Heart left ventricle (tissue), 13 donors: ENCODE measurements at regions not wholly inside any gene's neighbourhood (a gene's known extent, or its start where the extent isn't known, plus 50 kb on each side); places are given as distances from the start of the nearest gene placed in this dataset.

Experiments used
- CTCF ChIP-seq, 12 donors: fragments of 200-600 bp; sonication (generic) in 4 of 12; IDR thresholded peaks; one replicate each; pipeline versions ENCODE4 v1.5.0 to v1.8.0; 2018 to 2022; ENCODE audit warnings: antibody characterized with exemption in 12 of 12, mild to moderate bottlenecking in 5 of 12
- POLR2A ChIP-seq, 2 donors: fragments of 450-650 bp; IDR thresholded peaks; one replicate each; pipeline ENCODE4 v1.6.1; 2017; ENCODE audit warnings: antibody characterized with exemption in 2 of 2, mild to moderate bottlenecking in 2 of 2, moderate library complexity in 2 of 2
- donor health status: ischemic (EF 13 %, LVEDD 7.1; RV severe dilation, severe dysfunction).
- donor health status: DM: no; HTN: yes; CAD: no.
- donor health status: DM: no; HTN: no; CAD: no.
- donor health status: ischemic (EF 25% LVEDD 6.9; RV normal size, moderate dysfunction).
- donor health status: ischemic (EF 25% LVEDD 5.7; RV mildly dilated, moderate dysfunction).
- donor health status: ischemic (EF 35%, LVEDD 5.7; RV mildly dilated, moderate dysfunction).
- donor health status: nonischemic (EF 11% LVEDD 7.7; RV severe dilation, severe dysfunction).
- donor health status: DM: yes; HTN: yes; CAD: no.
- donor health status: PGD.
- donor health status: ischemic (EF 29% LVEDD 5.4; RV normal size, mild dysfunction).
- donor health status: nonischemic (EF 23%, LVEDD 6.1; RV moderate dilation, normal function).

- TF ChIP-seq CTCF (IDR thresholded peaks at IDR 0.05) (no peak), POLR2A (IDR thresholded peaks at IDR 0.05) (no peak)
Observed at GRCh38 chr4:25569716-25570115, 85.9 kb upstream of the SLC34A2 start.
